Heart right ventricle (tissue), 16 donors: ENCODE measurements at regions not wholly inside any gene's neighbourhood (a gene's known extent, or its start where the extent isn't known, plus 50 kb on each side); places are given as distances from the start of the nearest gene placed in this dataset.

ENCODE experiments used
- ATAC-seq, 8 donors: fragments of 200-7000 bp; cut with Tn5 transposase; one replicate each; pipeline ENCODE4 v1.9.1; 2020; ENCODE audit warnings: mild to moderate bottlenecking in 8 of 8, moderate library complexity in 8 of 8, moderate number of reproducible peaks in 1 of 8
- DNase-seq, 2 donors: peaks; one replicate each; pipeline ENCODE4 v3.0.0-alpha.2; 2020
- H3K27ac ChIP-seq, 10 donors: fragments of 200-600 bp; sonication (generic) in 2 of 10; one replicate each; pipeline versions ENCODE4 v1.5.0 to v1.8.0; 2020 to 2022; ENCODE audit warnings: mild to moderate bottlenecking in 3 of 10
- H3K27me3 ChIP-seq, 7 donors: fragments of 200-600 bp; one replicate each; pipeline ENCODE4 v1.8.0; 2021 to 2022; ENCODE audit warnings: mild to moderate bottlenecking in 2 of 7
- H3K36me3 ChIP-seq, 9 donors: fragments of 200-600 bp; sonication (generic) in 1 of 9; one replicate each; pipeline versions ENCODE4 v1.5.0 to v1.8.0; 2020 to 2022; ENCODE audit warnings: mild to moderate bottlenecking in 2 of 9
- H3K4me1 ChIP-seq, 9 donors: fragments of 200-600 bp; sonication (generic) in 1 of 9; one replicate each; pipeline versions ENCODE4 v1.5.0 to v1.8.0; 2020 to 2022; ENCODE audit warnings: mild to moderate bottlenecking in 4 of 9
- H3K4me3 ChIP-seq, 10 donors: fragments of 200-600 bp; sonication (generic) in 2 of 10; one replicate each; pipeline versions ENCODE4 v1.5.0 to v1.8.0; 2020 to 2022; ENCODE audit warnings: mild to moderate bottlenecking in 7 of 10, moderate library complexity in 2 of 10
- H3K9me3 ChIP-seq, 11 donors: fragments of 200-600 bp in 10 of 11; sonication (generic) in 2 of 11; one replicate each; pipeline versions ENCODE4 v1.5.0 to v1.8.0; 2013 to 2022; ENCODE audit warnings: mild to moderate bottlenecking in 2 of 11, control low read depth in 1 of 11, moderate library complexity in 1 of 11
- WGBS, 2 donors: extraction: QIAGEN DNeasy Blood & Tissue Kit; methylation state at CpG; one replicate each; pipeline ENCODE4 v1.1.7; 2013; ENCODE audit warnings: inconsistent platforms in 1 of 2; 5-methylcytosine and 5-hydroxymethylcytosine counted together
- intact Hi-C, 10 donors: fragments of 100-400 bp; cut with DNase I; formaldehyde crosslinking; loops; one replicate each; pipeline versions ENCODE4 v1.11.1 to v1.14.2; 2022
- TF ChIP-seq, protein P1 (sequence below), 9 donors: fragments of 200-600 bp; sonication (generic) in 2 of 9; IDR thresholded peaks; one replicate each; pipeline versions ENCODE4 v1.5.0 to v1.8.0; 2021 to 2022; ENCODE audit warnings: antibody characterized with exemption in 9 of 9, mild to moderate bottlenecking in 5 of 9, moderate library complexity in 1 of 9
- donor health status: Arrhythmogenic right ventricular cardiomyopathy.
- donor health status: ischemic (EF 13 %, LVEDD 7.1; RV severe dilation, severe dysfunction).
- donor health status: healthy with polysubstance abuse.
- donor health status: DM: no; HTN: yes; CAD: no.
- donor health status: DM: no; HTN: no; CAD: no.
- donor health status: ischemic (EF 25% LVEDD 6.9; RV normal size, moderate dysfunction).
- donor health status: ischemic (EF 25% LVEDD 5.7; RV mildly dilated, moderate dysfunction).
- donor health status: healthy.
- donor health status: DM: yes; HTN: yes; CAD: no.
- donor health status: Ischemic cardiomyopathy.
- donor health status: ischemic (EF 35%, LVEDD 5.7; RV mildly dilated, moderate dysfunction).
- donor health status: nonischemic (EF 11% LVEDD 7.7; RV severe dilation, severe dysfunction).
- donor health status: DM: yes; HTN: yes; CAD: no.
- donor health status: PGD.
- donor health status: ischemic (EF 29% LVEDD 5.4; RV normal size, mild dysfunction).
- donor health status: nonischemic (EF 23%, LVEDD 6.1; RV moderate dilation, normal function).

DNA sequence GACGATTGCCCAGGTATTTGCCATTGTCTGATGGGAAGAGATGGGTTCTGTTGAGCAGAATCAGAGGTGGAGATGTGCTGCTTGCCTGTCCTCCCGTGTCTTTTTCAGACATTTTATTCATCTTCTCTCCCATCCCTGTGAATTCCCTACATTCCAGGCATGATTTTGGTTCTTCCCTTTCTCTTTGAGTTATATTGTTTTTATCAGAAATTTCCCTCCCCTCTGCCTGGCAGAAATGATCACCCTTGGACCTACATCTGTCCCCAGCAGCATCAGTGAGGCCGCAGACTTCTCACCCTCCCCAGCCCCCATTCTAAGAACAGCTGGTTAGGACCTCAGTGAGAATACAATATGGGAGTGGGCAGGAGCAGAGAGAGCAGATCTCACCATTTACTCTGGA lies 640.2 kb downstream of the CCDC171 start:
- WGBS, 2 donors = 83 to 85% methylated on average over 3 of the region's 3 CpGs
- DNase-seq (no peak), ATAC-seq (no peak)
- TF ChIP-seq, protein P1, sequence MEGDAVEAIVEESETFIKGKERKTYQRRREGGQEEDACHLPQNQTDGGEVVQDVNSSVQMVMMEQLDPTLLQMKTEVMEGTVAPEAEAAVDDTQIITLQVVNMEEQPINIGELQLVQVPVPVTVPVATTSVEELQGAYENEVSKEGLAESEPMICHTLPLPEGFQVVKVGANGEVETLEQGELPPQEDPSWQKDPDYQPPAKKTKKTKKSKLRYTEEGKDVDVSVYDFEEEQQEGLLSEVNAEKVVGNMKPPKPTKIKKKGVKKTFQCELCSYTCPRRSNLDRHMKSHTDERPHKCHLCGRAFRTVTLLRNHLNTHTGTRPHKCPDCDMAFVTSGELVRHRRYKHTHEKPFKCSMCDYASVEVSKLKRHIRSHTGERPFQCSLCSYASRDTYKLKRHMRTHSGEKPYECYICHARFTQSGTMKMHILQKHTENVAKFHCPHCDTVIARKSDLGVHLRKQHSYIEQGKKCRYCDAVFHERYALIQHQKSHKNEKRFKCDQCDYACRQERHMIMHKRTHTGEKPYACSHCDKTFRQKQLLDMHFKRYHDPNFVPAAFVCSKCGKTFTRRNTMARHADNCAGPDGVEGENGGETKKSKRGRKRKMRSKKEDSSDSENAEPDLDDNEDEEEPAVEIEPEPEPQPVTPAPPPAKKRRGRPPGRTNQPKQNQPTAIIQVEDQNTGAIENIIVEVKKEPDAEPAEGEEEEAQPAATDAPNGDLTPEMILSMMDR (IDR thresholded peaks at IDR 0.05) = no peak
- intact Hi-C loops = loop anchor here in 3 of 10 donors (10.0 kb wide), 3 partner anchors 222 to 532 kb away; no protein-coding TSS in a partner anchor
- Histone ChIP-seq H3K27me3 (no peaks in the 10 kb centered on the region), H3K4me1 (peaks cover 0 to 26% (median 6%) of the 10 kb centered on the region in 9 donors), H3K36me3 (no peaks in the 10 kb centered on the region), H3K27ac (peak overlapping the region in 1 of 10 donors; percentile 44), H3K9me3 (peaks cover 0 to 19% (median 8%) of the 10 kb centered on the region in 11 donors), H3K4me3 (no peak overlapping the region)

GRCh38 chr9:16196206-16196605 lies 643.4 kb downstream of the CCDC171 start:
- Histone ChIP-seq H3K27me3 (peaks cover 0 to 6% (median 0%) of the 10 kb centered on the region in 7 donors), H3K27ac (no peak overlapping the region), H3K9me3 (no peaks in the 10 kb centered on the region), H3K4me3 (no peak overlapping the region), H3K36me3 (no peaks in the 10 kb centered on the region), H3K4me1 (peaks cover 0 to 27% (median 6%) of the 10 kb centered on the region in 9 donors)
- 79 to 90% methylated on average over 1 of the region's 1 CpG for WGBS, 2 donors
- TF ChIP-seq, protein P1 (IDR thresholded peaks at IDR 0.05) = no peak
- intact Hi-C loops = loop anchor here in 3 of 10 donors (10.0 kb wide), 3 partner anchors 219 to 529 kb away; no protein-coding TSS in a partner anchor
- ATAC-seq (no peak), DNase-seq (no peak)

DNA sequence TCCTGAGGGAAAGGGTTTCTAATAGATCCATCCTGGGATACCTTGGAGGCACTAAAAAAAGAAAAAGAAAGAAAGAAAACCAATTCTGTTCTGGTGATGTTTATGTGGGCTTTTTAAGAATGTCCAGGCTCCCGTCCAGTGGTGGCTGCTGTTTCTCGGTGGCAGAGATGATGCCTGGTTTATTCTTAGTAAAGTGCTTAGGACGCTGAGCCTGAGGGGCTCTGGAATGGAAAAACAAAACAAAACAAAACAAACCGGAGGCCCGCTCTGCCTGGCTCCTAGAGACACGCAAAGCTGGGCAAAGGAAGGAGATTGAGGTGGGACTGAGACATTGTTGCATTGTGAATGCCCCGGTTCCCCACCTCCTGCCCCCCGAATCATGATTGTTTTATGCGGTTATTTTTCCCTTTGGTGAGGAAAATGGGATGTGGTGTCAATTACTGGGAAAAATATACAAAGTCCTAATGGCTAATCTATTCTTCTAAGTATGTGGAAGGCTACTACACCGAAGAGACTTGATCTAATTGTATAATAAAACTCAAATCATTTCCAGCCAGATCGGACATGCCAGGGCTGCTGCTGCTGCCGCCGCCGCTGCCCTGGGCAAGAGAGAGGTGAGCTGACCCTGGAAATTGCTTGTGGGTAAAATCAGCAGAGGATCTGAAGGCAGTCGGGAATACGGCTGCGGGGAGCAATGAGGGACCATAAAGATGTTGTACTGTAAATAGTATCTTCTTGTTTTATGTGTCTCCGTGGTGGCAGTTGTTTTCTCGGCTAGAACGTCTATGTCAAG lies 644.9 kb downstream of the CCDC171 start:
- DNase-seq = peak in 1 of 2 donors; percentile 17
- intact Hi-C loops = loop anchor here in 3 of 10 donors (10.0 kb wide), 3 partner anchors 217 to 527 kb away; no protein-coding TSS in a partner anchor
- no peaks in the 10 kb centered on the region for H3K36me3 ChIP-seq
- 67 to 72% methylated on average over 20 of the region's 20 CpGs for WGBS, 2 donors
- peak overlapping the region in 4 of 10 donors; percentile 21 to 69 (median 62) for H3K27ac ChIP-seq
- H3K4me3 ChIP-seq = peak overlapping the region in 4 of 10 donors; percentile 1 to 26 (median 14)
- peaks cover 0 to 6% (median 0%) of the 10 kb centered on the region in 7 donors for H3K27me3 ChIP-seq
- TF ChIP-seq, protein P1 (IDR thresholded peaks at IDR 0.05) = no peak
- H3K9me3 ChIP-seq = no peaks in the 10 kb centered on the region
- H3K4me1 ChIP-seq = peaks cover 0 to 18% (median under 1%) of the 10 kb centered on the region in 9 donors
- peak; percentile 38 to 89 (median 74) for ATAC-seq

DNA sequence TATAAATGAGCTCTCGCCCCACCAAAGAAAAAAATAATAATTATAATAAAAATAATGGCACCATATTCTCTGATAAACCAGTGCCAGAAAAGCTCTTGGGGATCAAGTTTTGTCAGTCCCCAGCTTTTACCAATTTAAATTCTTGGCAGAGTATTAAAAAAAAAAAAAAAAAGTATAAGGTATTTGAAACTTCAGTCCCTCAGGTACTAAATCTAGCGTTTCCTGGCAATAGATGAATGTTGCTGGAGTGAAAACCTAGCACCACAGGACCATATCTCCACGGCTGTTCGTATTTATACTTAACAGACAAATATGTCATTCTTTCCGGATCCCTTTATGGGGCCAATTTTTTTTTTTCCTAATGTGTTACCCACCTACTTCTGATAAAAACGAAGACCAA lies 646.2 kb downstream of the CCDC171 start:
- TF ChIP-seq, protein P1 (IDR thresholded peaks at IDR 0.05) = no peak
- intact Hi-C loops = loop anchor here in 3 of 10 donors (10.0 kb wide), 3 partner anchors 216 to 526 kb away; no protein-coding TSS in a partner anchor
- ATAC-seq (no peak), DNase-seq (no peak)
- Histone ChIP-seq H3K36me3 (no peaks in the 10 kb centered on the region), H3K4me3 (no peak overlapping the region), H3K27me3 (peaks cover 0 to 6% (median 0%) of the 10 kb centered on the region in 7 donors), H3K9me3 (no peaks in the 10 kb centered on the region), H3K27ac (no peak overlapping the region), H3K4me1 (peaks cover 0 to 27% (median 0%) of the 10 kb centered on the region in 9 donors)
- WGBS, 2 donors = 70 to 83% methylated on average over 6 of the region's 6 CpGs
